Tibial nerve (tissue), 4 donors: ENCODE measurements at regions not wholly inside any gene's neighbourhood (a gene's known extent, or its start where the extent isn't known, plus 50 kb on each side); places are given as distances from the start of the nearest gene placed in this dataset.

Experiments used
- CTCF ChIP-seq, 5 experiments: fragments of 200-600 bp in 3 of 5; fragments of 450-650 bp in 2 of 5; sonication (generic) in 3 of 5; IDR thresholded peaks; one replicate each; pipeline ENCODE4 v1.5.1; 2016 to 2019; ENCODE audit warnings: antibody characterized with exemption in 5 of 5, mild to moderate bottlenecking in 3 of 5, moderate library complexity in 2 of 5
- EP300 ChIP-seq, 2 donors: sonication (generic); formaldehyde crosslinking; IDR thresholded peaks; one replicate each; pipeline ENCODE4 v1.6.1; 2017; ENCODE audit warnings: antibody characterized with exemption in 2 of 2, mild to moderate bottlenecking in 1 of 2

GRCh38 chr6:68108233-68108835 lies 526.7 kb upstream of the ADGRB3 start:
- TF ChIP-seq CTCF (IDR thresholded peaks at IDR 0.05) (no peak), EP300 (IDR thresholded peaks at IDR 0.05) (no peak)
